ENCODE measurements at regions not wholly inside any gene's neighbourhood (a gene's known extent, or its start where the extent isn't known, plus 50 kb on each side); places are given as distances from the start of the nearest gene placed in this dataset.

DNA sequence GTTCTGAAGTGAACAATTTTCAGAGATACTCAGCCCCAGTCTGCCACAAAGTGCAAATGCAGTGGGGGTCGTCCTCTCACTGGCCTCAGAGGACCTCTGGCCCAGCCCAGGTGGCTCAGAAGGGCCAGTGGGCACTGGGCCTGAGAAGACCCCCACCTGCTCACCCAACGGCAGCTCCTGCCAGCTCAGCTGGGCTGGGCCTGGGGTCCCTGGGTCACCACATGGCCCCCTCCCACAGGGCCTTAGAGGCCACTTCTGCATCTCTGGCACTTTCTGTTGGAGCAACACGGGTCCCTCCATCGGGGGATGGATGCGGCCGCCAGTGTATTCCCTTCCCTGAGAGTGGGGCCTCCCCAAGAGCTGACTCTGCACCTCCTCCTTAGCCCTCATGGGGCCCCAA, 262.7 kb upstream of the KCNH8 start:
- no peak for DNase-seq (ENCODE audit: low read depth, low spot score)
- no peaks in the 10 kb centered on the region for H3K27me3 ChIP-seq (ENCODE audit: control insufficient read depth, insufficient read depth, low read length)
- TF ChIP-seq, protein P1, sequence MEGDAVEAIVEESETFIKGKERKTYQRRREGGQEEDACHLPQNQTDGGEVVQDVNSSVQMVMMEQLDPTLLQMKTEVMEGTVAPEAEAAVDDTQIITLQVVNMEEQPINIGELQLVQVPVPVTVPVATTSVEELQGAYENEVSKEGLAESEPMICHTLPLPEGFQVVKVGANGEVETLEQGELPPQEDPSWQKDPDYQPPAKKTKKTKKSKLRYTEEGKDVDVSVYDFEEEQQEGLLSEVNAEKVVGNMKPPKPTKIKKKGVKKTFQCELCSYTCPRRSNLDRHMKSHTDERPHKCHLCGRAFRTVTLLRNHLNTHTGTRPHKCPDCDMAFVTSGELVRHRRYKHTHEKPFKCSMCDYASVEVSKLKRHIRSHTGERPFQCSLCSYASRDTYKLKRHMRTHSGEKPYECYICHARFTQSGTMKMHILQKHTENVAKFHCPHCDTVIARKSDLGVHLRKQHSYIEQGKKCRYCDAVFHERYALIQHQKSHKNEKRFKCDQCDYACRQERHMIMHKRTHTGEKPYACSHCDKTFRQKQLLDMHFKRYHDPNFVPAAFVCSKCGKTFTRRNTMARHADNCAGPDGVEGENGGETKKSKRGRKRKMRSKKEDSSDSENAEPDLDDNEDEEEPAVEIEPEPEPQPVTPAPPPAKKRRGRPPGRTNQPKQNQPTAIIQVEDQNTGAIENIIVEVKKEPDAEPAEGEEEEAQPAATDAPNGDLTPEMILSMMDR (IDR thresholded peaks at IDR 0.05; ENCODE audit: low read depth, low read length), result no peak
- H3K4me3 ChIP-seq (ENCODE audit: low read depth, low read length), result no peak overlapping the region
- H3K27ac ChIP-seq (ENCODE audit: low read depth, low read length), result no peak overlapping the region
- POLR2A ChIA-PET, result no interaction called here
- CTCF ChIA-PET, result no interaction called here
- H3K9me3 ChIP-seq (ENCODE audit: control insufficient read depth, insufficient read depth, low read length), result peaks cover 6% of the 10 kb centered on the region

DNA sequence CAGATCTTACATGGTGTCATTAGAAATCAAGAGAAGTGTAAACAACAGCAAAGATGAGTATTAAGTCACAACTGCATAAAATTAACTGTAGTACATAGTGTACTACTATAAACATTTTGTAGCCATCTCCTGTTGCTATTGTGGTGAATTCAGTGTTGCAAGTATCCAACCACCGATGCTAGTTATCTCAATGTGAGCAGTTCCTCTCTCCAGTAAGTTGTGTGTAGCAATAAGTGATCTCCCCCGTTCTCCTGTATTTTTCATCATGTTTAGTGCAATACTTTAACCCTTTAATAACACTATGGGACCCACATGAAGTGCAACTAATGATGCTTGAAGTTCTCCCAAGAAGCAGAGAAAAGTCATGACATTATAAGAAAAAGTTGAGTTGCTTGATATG, 264.7 kb upstream of the KCNH8 start:
- Histone ChIP-seq H3K4me3 (ENCODE audit: low read depth, low read length) (no peak overlapping the region), H3K27me3 (ENCODE audit: control insufficient read depth, insufficient read depth, low read length) (no peaks in the 10 kb centered on the region), H3K27ac (ENCODE audit: low read depth, low read length) (no peak overlapping the region), H3K9me3 (ENCODE audit: control insufficient read depth, insufficient read depth, low read length) (peaks cover 6% of the 10 kb centered on the region)
- POLR2A ChIA-PET, result no interaction called here
- DNase-seq (ENCODE audit: low read depth, low spot score), result no peak
- CTCF ChIA-PET, result no interaction called here
- TF ChIP-seq, protein P1 (IDR thresholded peaks at IDR 0.05; ENCODE audit: low read depth, low read length), result no peak

- ChIA-PET POLR2A (no interaction called here), CTCF (no interaction called here)
- Histone ChIP-seq H3K9me3 (ENCODE audit: control insufficient read depth, insufficient read depth, low read length) (peaks cover 8% of the 10 kb centered on the region), H3K27ac (ENCODE audit: low read depth, low read length) (no peak overlapping the region), H3K4me3 (ENCODE audit: low read depth, low read length) (no peak overlapping the region), H3K27me3 (ENCODE audit: control insufficient read depth, insufficient read depth, low read length) (no peaks in the 10 kb centered on the region)
- DNase-seq (ENCODE audit: low read depth, low spot score), result no peak
- TF ChIP-seq, protein P1 (IDR thresholded peaks at IDR 0.05; ENCODE audit: low read depth, low read length), result no peak
Observed at GRCh38 chr3:18880691-18881090, 267.6 kb upstream of the KCNH8 start.

DNA sequence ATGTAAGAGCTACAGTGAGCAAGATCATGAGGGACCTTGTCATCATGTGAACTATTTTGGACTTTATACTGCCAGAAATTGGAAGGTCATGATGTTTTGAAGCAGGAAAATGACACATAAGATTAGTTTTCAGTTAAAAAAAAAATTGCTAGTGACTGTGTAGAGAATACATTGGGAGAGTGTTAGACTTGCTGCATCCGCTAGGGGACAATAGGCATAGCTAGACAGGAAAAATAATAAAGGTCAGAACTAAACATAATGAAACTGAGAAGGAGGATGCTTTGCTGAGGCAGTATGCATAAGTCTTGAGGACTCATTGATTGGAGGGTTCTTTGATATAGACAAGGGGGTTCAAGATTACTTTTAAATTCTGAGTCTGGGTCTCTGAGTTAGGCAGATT, 275.8 kb upstream of the KCNH8 start:
- Histone ChIP-seq H3K27me3 (ENCODE audit: control insufficient read depth, insufficient read depth, low read length) (no peaks in the 10 kb centered on the region), H3K9me3 (ENCODE audit: control insufficient read depth, insufficient read depth, low read length) (peaks cover 6% of the 10 kb centered on the region), H3K4me3 (ENCODE audit: low read depth, low read length) (no peak overlapping the region), H3K27ac (ENCODE audit: low read depth, low read length) (no peak overlapping the region)
- DNase-seq (ENCODE audit: low read depth, low spot score), result no peak
- TF ChIP-seq, protein P1 (IDR thresholded peaks at IDR 0.05; ENCODE audit: low read depth, low read length), result no peak
- ChIA-PET POLR2A (no interaction called here), CTCF (no interaction called here)

DNA sequence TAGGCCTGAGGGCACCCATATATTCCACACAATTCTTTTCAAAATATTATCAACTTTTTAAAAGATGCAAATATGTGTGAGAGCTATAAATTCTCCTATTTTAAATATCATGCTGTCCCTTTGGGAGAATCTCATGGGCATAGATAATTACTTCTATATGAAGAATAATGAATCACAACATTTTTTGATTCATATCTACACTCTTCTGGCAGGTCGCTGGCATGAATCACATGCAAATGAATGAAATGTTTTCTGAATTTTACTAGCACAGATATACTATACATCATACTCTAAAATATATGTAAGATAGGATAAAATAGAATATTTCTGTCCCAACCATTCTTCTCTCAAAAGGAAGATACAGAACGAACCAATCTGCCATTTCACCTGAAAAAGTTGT, 277.7 kb upstream of the KCNH8 start:
- H3K27ac ChIP-seq (ENCODE audit: low read depth, low read length), result no peak overlapping the region
- no peaks in the 10 kb centered on the region for H3K27me3 ChIP-seq (ENCODE audit: control insufficient read depth, insufficient read depth, low read length)
- ChIA-PET POLR2A (no interaction called here), CTCF (no interaction called here)
- H3K9me3 ChIP-seq (ENCODE audit: control insufficient read depth, insufficient read depth, low read length), result peaks cover 3% of the 10 kb centered on the region; the same call in 1 of the 2 replicates
- TF ChIP-seq, protein P1 (IDR thresholded peaks at IDR 0.05; ENCODE audit: low read depth, low read length), result no peak
- no peak overlapping the region for H3K4me3 ChIP-seq (ENCODE audit: low read depth, low read length)
- no peak for DNase-seq (ENCODE audit: low read depth, low spot score)

Measured in AG04450 (cell line).